ENCODE measurements at regions not wholly inside any gene's neighbourhood (a gene's known extent, or its start where the extent isn't known, plus 50 kb on each side); places are given as distances from the start of the nearest gene placed in this dataset.

DNA sequence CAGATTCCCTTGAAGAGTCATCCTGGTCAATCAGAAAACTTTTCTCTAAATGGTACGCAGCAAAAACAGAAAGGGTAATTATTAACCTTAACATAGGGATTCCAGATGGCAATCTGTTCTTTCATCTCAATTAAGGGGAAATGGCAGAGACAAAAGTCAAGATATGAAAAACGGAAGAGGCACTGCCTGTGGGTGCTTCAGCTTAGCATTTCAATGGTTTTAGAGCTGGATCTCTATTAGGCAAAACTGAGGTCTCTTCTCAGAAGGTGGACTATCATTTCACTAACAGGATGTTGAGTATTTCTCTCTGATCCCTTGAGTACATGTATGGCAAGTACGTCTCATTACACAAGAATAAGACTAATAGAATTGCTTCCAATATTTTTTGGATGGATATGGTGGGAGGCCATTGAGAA is 296.9 kb downstream of the HIVEP2 start:
- TF ChIP-seq, protein P1, sequence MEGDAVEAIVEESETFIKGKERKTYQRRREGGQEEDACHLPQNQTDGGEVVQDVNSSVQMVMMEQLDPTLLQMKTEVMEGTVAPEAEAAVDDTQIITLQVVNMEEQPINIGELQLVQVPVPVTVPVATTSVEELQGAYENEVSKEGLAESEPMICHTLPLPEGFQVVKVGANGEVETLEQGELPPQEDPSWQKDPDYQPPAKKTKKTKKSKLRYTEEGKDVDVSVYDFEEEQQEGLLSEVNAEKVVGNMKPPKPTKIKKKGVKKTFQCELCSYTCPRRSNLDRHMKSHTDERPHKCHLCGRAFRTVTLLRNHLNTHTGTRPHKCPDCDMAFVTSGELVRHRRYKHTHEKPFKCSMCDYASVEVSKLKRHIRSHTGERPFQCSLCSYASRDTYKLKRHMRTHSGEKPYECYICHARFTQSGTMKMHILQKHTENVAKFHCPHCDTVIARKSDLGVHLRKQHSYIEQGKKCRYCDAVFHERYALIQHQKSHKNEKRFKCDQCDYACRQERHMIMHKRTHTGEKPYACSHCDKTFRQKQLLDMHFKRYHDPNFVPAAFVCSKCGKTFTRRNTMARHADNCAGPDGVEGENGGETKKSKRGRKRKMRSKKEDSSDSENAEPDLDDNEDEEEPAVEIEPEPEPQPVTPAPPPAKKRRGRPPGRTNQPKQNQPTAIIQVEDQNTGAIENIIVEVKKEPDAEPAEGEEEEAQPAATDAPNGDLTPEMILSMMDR (conservative IDR thresholded peaks at IDR 0.05; ENCODE audit: low read depth in 2 of 2), result no peak
- TF ChIP-seq EZH2 (IDR thresholded peaks at IDR 0.05; ENCODE audit: low read depth, unreplicated experiment) (no peak), CREB1 (CRISPR knock-in tag; IDR thresholded peaks at IDR 0.05; ENCODE audit: low read depth) (no peak), EZH2phosphoT487 (IDR thresholded peaks at IDR 0.05; ENCODE audit: unreplicated experiment) (no peak), STAT1 (IDR thresholded peaks at IDR 0.05; ENCODE audit: unreplicated experiment) (no peak), POLR2AphosphoS5 (IDR thresholded peaks at IDR 0.05; ENCODE audit: low read depth) (no peak), ETS1 (IDR thresholded peaks at IDR 0.05) (peak; percentile 65; the same call in 1 of the 2 replicates)
- TF ChIP-seq, protein P2, sequence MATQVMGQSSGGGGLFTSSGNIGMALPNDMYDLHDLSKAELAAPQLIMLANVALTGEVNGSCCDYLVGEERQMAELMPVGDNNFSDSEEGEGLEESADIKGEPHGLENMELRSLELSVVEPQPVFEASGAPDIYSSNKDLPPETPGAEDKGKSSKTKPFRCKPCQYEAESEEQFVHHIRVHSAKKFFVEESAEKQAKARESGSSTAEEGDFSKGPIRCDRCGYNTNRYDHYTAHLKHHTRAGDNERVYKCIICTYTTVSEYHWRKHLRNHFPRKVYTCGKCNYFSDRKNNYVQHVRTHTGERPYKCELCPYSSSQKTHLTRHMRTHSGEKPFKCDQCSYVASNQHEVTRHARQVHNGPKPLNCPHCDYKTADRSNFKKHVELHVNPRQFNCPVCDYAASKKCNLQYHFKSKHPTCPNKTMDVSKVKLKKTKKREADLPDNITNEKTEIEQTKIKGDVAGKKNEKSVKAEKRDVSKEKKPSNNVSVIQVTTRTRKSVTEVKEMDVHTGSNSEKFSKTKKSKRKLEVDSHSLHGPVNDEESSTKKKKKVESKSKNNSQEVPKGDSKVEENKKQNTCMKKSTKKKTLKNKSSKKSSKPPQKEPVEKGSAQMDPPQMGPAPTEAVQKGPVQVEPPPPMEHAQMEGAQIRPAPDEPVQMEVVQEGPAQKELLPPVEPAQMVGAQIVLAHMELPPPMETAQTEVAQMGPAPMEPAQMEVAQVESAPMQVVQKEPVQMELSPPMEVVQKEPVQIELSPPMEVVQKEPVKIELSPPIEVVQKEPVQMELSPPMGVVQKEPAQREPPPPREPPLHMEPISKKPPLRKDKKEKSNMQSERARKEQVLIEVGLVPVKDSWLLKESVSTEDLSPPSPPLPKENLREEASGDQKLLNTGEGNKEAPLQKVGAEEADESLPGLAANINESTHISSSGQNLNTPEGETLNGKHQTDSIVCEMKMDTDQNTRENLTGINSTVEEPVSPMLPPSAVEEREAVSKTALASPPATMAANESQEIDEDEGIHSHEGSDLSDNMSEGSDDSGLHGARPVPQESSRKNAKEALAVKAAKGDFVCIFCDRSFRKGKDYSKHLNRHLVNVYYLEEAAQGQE (IDR thresholded peaks at IDR 0.05; ENCODE audit: unreplicated experiment), result no peak
